B cell (primary cell): ENCODE measurements at regions not wholly inside any gene's neighbourhood (a gene's known extent, or its start where the extent isn't known, plus 50 kb on each side); places are given as distances from the start of the nearest gene placed in this dataset.

Experiments used
- ATAC-seq: fragments of 200-7000 bp; cut with Tn5 transposase; one replicate; pipeline ENCODE4 v1.10.0; 2021; ENCODE audit warnings: low read depth, mild to moderate bottlenecking, moderate number of reproducible peaks, moderate library complexity
- CTCF ChIA-PET: fragments of 350-600 bp; sonication (Branson Sonifier 250); formaldehyde crosslinking; loops from one replicate; lab custom pipeline; 2021; ENCODE audit warnings: antibody characterized with exemption, inconsistent platforms; lab: Charles Lee
- POLR2A ChIA-PET: fragments of 350-600 bp; sonication (Branson Sonifier 250); formaldehyde crosslinking; loops from one replicate; lab custom pipeline; 2021; ENCODE audit warnings: antibody characterized with exemption; lab: Charles Lee
- DNase-seq: peaks from one replicate; pipeline ENCODE4 v3.0.0; 2013
- H2AFZ ChIP-seq: 2 replicates; pipeline ENCODE4 v1.6.1; 2012; ENCODE audit warnings: mild to moderate bottlenecking, low read depth, low read length; ENCODE audit not compliant: insufficient read depth, poor library complexity, severe bottlenecking
- H3K27ac ChIP-seq, 2 donors: 1 replicate in 1 of 2; 2 replicates in 1 of 2; pipeline ENCODE4 v1.5.1; 2012 to 2013; ENCODE audit warnings: low read length in 2 of 2, mild to moderate bottlenecking in 2 of 2, moderate library complexity in 1 of 2
- H3K27me3 ChIP-seq, 4 experiments: fragments of 200-600 bp in 1 of 4; sonication (generic) in 1 of 4; replicated peaks in 1 of 4; 1 replicate in 2 of 4; 2 replicates in 2 of 4; pipeline versions ENCODE4 v1.6.1 to v1.7.0; 2013 to 2016; ENCODE audit warnings: low read length in 3 of 4, mild to moderate bottlenecking in 2 of 4, mixed read lengths in 1 of 4, moderate library complexity in 1 of 4; ENCODE audit not compliant: insufficient read depth in 4 of 4, control insufficient read depth in 3 of 4; ENCODE audit errors: control extremely low read depth in 1 of 4
- H3K36me3 ChIP-seq, 2 experiments: replicated peaks in 1 of 2; 1 replicate in 1 of 2; 2 replicates in 1 of 2; pipeline versions ENCODE4 v1.6.1 to v1.7.1; 2013; ENCODE audit warnings: low read length in 1 of 2; ENCODE audit not compliant: insufficient read depth in 2 of 2, control insufficient read depth in 1 of 2; ENCODE audit errors: control extremely low read depth in 1 of 2, extremely low read depth in 1 of 2
- H3K4me1 ChIP-seq, 2 donors: fragments of 200-600 bp in 1 of 2; sonication (generic) in 1 of 2; 1 replicate in 1 of 2; 2 replicates in 1 of 2; pipeline versions ENCODE4 v1.5.1 to v1.6.1; 2013 to 2017; ENCODE audit warnings: low read length in 2 of 2; ENCODE audit not compliant: control insufficient read depth in 2 of 2, insufficient read depth in 2 of 2
- H3K4me2 ChIP-seq: replicated peaks from 2 replicates; pipeline ENCODE3; 2012; ENCODE audit warnings: mild to moderate bottlenecking, low read depth, low read length; ENCODE audit not compliant: poor library complexity, severe bottlenecking
- H3K4me3 ChIP-seq, 5 experiments: fragments of 200-600 bp in 1 of 5; sonication (generic) in 1 of 5; 1 replicate in 3 of 5; 2 replicates in 2 of 5; pipeline versions ENCODE4 v1.5.1 to v1.7.0; 2011 to 2016; ENCODE audit warnings: low read length in 4 of 5, mild to moderate bottlenecking in 4 of 5, low read depth in 2 of 5, control low read depth in 1 of 5, moderate library complexity in 1 of 5; ENCODE audit not compliant: insufficient read depth in 1 of 5; ENCODE audit errors: control extremely low read depth in 1 of 5, extremely low read depth in 1 of 5
- H3K79me2 ChIP-seq: fragments of 200-600 bp; sonication (generic); one replicate; pipeline ENCODE4 v1.6.0; 2016; ENCODE audit warnings: low read length; ENCODE audit not compliant: control insufficient read depth, insufficient read depth
- H3K9ac ChIP-seq: fragments of 200-600 bp; sonication (generic); 2 replicates; pipeline ENCODE4 v1.6.1; 2017; ENCODE audit warnings: mild to moderate bottlenecking, low read length, moderate library complexity
- H3K9me3 ChIP-seq, 3 donors: one replicate each; pipeline versions ENCODE4 v1.6.1 to v1.7.1; 2013; ENCODE audit warnings: low read length in 2 of 3; ENCODE audit not compliant: control insufficient read depth in 2 of 3, insufficient read depth in 1 of 3; ENCODE audit errors: control extremely low read depth in 1 of 3
- H4K20me1 ChIP-seq: 2 replicates; pipeline ENCODE4 v1.6.0; 2012; ENCODE audit warnings: mild to moderate bottlenecking, low read length; ENCODE audit not compliant: insufficient read depth, control insufficient read depth, poor library complexity, severe bottlenecking
- H3K27ac Mint-ChIP-seq: one replicate; pipeline ENCODE4 v1.8.0; 2021; ENCODE audit warnings: mixed read lengths
- H3K27me3 Mint-ChIP-seq: one replicate; pipeline ENCODE4 v1.8.0; 2021; ENCODE audit warnings: mixed read lengths
- H3K4me1 Mint-ChIP-seq: one replicate; pipeline ENCODE4 v1.8.0; 2021; ENCODE audit warnings: mixed read lengths
- H3K4me3 Mint-ChIP-seq: one replicate; pipeline ENCODE4 v1.8.0; 2021; ENCODE audit warnings: mixed read lengths
- H3K9me3 Mint-ChIP-seq: one replicate; pipeline ENCODE4 v1.8.0; 2022; ENCODE audit warnings: mixed read lengths; ENCODE audit not compliant: insufficient read depth
- EZH2 ChIP-seq: IDR thresholded peaks from 2 replicates; pipeline ENCODE4 v1.6.1; 2012; ENCODE audit warnings: borderline replicate concordance, low read depth, mild to moderate bottlenecking, moderate library complexity, low read length; ENCODE audit not compliant: insufficient read depth, poor library complexity, severe bottlenecking
- WGBS: methylation state at CpG from one replicate; pipeline ENCODE4 v1.1.5; 2013; ENCODE audit warnings: missing lambda C conversion rate; ENCODE audit not compliant: insufficient coverage; 5-methylcytosine and 5-hydroxymethylcytosine counted together
- intact Hi-C: fragments of 100-400 bp; cut with micrococcal nuclease; formaldehyde crosslinking; loops from one replicate; pipeline ENCODE4 v1.10.0; 2022
- TF ChIP-seq, protein P1 (sequence below): fragments of 200-600 bp; IDR thresholded peaks from one replicate; pipeline ENCODE4 v1.8.0; 2022; ENCODE audit warnings: antibody characterized with exemption, mild to moderate bottlenecking

- ChIA-PET POLR2A (no interaction called here), CTCF (no interaction called here)
- intact Hi-C loops, result no loop called here
- TF ChIP-seq, protein P1, sequence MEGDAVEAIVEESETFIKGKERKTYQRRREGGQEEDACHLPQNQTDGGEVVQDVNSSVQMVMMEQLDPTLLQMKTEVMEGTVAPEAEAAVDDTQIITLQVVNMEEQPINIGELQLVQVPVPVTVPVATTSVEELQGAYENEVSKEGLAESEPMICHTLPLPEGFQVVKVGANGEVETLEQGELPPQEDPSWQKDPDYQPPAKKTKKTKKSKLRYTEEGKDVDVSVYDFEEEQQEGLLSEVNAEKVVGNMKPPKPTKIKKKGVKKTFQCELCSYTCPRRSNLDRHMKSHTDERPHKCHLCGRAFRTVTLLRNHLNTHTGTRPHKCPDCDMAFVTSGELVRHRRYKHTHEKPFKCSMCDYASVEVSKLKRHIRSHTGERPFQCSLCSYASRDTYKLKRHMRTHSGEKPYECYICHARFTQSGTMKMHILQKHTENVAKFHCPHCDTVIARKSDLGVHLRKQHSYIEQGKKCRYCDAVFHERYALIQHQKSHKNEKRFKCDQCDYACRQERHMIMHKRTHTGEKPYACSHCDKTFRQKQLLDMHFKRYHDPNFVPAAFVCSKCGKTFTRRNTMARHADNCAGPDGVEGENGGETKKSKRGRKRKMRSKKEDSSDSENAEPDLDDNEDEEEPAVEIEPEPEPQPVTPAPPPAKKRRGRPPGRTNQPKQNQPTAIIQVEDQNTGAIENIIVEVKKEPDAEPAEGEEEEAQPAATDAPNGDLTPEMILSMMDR, result no peak
- no peak overlapping the region for H3K9ac ChIP-seq
- Mint-ChIP-seq H3K27me3 (no peaks in the 10 kb centered on the region), H3K4me3 (no peak overlapping the region), H3K4me1 (no peaks in the 10 kb centered on the region), H3K27ac (no peak overlapping the region), H3K9me3 (peaks cover 8% of the 10 kb centered on the region)
- H3K4me3 ChIP-seq, result no peak overlapping the region
- ATAC-seq (no peak), DNase-seq (no peak)
- no peaks in the 10 kb centered on the region for H3K79me2 ChIP-seq
- H3K27me3 ChIP-seq, result no peaks in the 10 kb centered on the region
- H3K9me3 ChIP-seq, result no peaks in the 10 kb centered on the region
- H3K36me3 ChIP-seq, result no peaks in the 10 kb centered on the region
- no peak overlapping the region for H3K4me2 ChIP-seq
- no peaks in the 10 kb centered on the region for H3K4me1 ChIP-seq
- no peaks in the 10 kb centered on the region for H4K20me1 ChIP-seq
- no peak overlapping the region for H2AFZ ChIP-seq
- H3K27ac ChIP-seq, result no peak overlapping the region
Measured at GRCh38 chr6:91822581-91822980, 1235.7 kb upstream of the MAP3K7 start.

DNA sequence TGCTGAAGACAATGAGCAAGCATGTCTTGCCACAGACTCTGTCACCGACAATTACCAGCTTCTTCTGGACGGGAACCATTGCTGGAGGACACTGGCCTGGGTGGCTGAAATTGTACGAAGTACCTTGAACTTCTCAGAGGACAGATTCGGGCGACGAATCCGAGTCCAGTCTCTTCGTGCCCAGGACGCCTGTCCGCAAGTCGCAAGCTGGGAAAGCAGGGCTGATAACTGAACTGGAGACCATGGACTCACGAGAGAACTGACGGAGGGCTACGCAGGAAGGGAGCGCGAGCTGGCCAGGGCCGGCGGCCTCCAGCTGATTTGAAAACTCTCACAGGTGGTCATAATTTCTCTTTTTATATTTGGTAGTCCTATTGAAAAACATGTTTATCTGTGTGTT is 1229.5 kb upstream of the MAP3K7 start:
- Histone ChIP-seq H3K36me3 (no peaks in the 10 kb centered on the region), H3K27ac (no peak overlapping the region)

More for the DNA sequence above, 1229.5 kb upstream of the MAP3K7 start:
- H3K9ac ChIP-seq, result no peak overlapping the region
- ChIA-PET CTCF (no interaction called here), POLR2A (no interaction called here)
- Mint-ChIP-seq H3K4me1 (no peaks in the 10 kb centered on the region), H3K27ac (no peak overlapping the region), H3K9me3 (peaks cover 4% of the 10 kb centered on the region), H3K27me3 (no peaks in the 10 kb centered on the region), H3K4me3 (no peak overlapping the region)
- H3K4me1 ChIP-seq, result no peaks in the 10 kb centered on the region
- WGBS, result 97% methylated on average over 12 of the region's 18 CpGs
- ATAC-seq (no peak), DNase-seq (no peak)
- H3K4me3 ChIP-seq, result no peak overlapping the region
- peaks cover 0 to 6% (median 0%) of the 10 kb centered on the region in 3 donors for H3K9me3 ChIP-seq
- H3K4me2 ChIP-seq, result no peak overlapping the region
- no peaks in the 10 kb centered on the region for H3K79me2 ChIP-seq
- TF ChIP-seq, protein P1, result no peak
- TF ChIP-seq EZH2, result no peak
- H4K20me1 ChIP-seq, result no peaks in the 10 kb centered on the region
- no peak overlapping the region for H2AFZ ChIP-seq
- no peaks in the 10 kb centered on the region for H3K27me3 ChIP-seq
- intact Hi-C loops, result no loop called here
